H9 (cell line): ENCODE measurements at regions not wholly inside any gene's neighbourhood (a gene's known extent, or its start where the extent isn't known, plus 50 kb on each side); places are given as distances from the start of the nearest gene placed in this dataset.
"Not testable (repeated sequence)": the region's sequence is repeated elsewhere in the genome, so short reads cannot be mapped to it uniquely, and the experiment has no call there.

Experiments used
- DNase-seq: peaks from one replicate; pipeline ENCODE4 v3.0.0-alpha.2; 2017
- H2AFZ ChIP-seq: one replicate; pipeline ENCODE4 v1.6.1; 2013; ENCODE audit warnings: mild to moderate bottlenecking, low read length, control low read depth, moderate library complexity
- H2AK5ac ChIP-seq: 2 replicates; pipeline ENCODE4 v1.6.1; 2013; ENCODE audit warnings: low read length, control low read depth, mixed read lengths; ENCODE audit not compliant: insufficient read length
- H2BK120ac ChIP-seq: one replicate; pipeline ENCODE4 v1.6.1; 2013; ENCODE audit warnings: low read depth, mild to moderate bottlenecking, low read length, control low read depth, inconsistent platforms; ENCODE audit not compliant: poor library complexity, severe bottlenecking
- H2BK12ac ChIP-seq: 2 replicates; pipeline ENCODE4 v1.6.1; 2013; ENCODE audit warnings: low read length, control low read depth, mixed read lengths, low read depth; ENCODE audit not compliant: insufficient read length
- H2BK15ac ChIP-seq: 2 replicates; pipeline ENCODE4 v1.6.1; 2013; ENCODE audit warnings: low read depth, low read length, control low read depth
- H2BK20ac ChIP-seq: one replicate; pipeline ENCODE4 v1.6.1; 2013; ENCODE audit warnings: low read depth, mild to moderate bottlenecking, low read length, control low read depth, inconsistent platforms; ENCODE audit not compliant: poor library complexity, severe bottlenecking
- H2BK5ac ChIP-seq: 2 replicates; pipeline ENCODE4 v1.6.1; 2013; ENCODE audit warnings: low read length, control low read depth, mixed read lengths; ENCODE audit not compliant: insufficient read length
- H3K14ac ChIP-seq: 2 replicates; pipeline ENCODE4 v1.6.1; 2013; ENCODE audit warnings: low read length, control low read depth; ENCODE audit not compliant: insufficient read depth
- H3K18ac ChIP-seq: 2 replicates; pipeline ENCODE4 v1.6.1; 2013; ENCODE audit warnings: low read depth, mild to moderate bottlenecking, mixed read lengths, low read length, control low read depth; ENCODE audit not compliant: insufficient read length
- H3K23ac ChIP-seq: 2 replicates; pipeline ENCODE4 v1.6.1; 2013; ENCODE audit warnings: low read length, control low read depth, mixed read lengths, low read depth; ENCODE audit not compliant: insufficient read length
- H3K23me2 ChIP-seq: 2 replicates; pipeline ENCODE4 v1.6.1; 2013; ENCODE audit warnings: low read depth, mild to moderate bottlenecking, mixed read lengths, low read length, control low read depth; ENCODE audit not compliant: insufficient read length, poor library complexity, severe bottlenecking
- H3K27ac ChIP-seq: 2 replicates; pipeline ENCODE4 v1.5.1; 2013; ENCODE audit warnings: low read length, control low read depth, mixed read lengths, low read depth; ENCODE audit not compliant: insufficient read length
- H3K27me3 ChIP-seq: 2 replicates; pipeline ENCODE4 v1.6.1; 2013; ENCODE audit warnings: low read length, control low read depth, inconsistent platforms; ENCODE audit not compliant: insufficient read depth
- H3K4ac ChIP-seq: 2 replicates; pipeline ENCODE4 v1.6.1; 2013; ENCODE audit warnings: low read depth, mild to moderate bottlenecking, control low read depth, inconsistent platforms, low read length, moderate library complexity
- H3K4me1 ChIP-seq: 2 replicates; pipeline ENCODE4 v1.6.1; 2013; ENCODE audit warnings: low read length, control low read depth, inconsistent platforms; ENCODE audit not compliant: insufficient read depth
- H3K4me2 ChIP-seq: 2 replicates; pipeline ENCODE4 v1.6.1; 2013; ENCODE audit warnings: low read length, control low read depth, mixed read lengths; ENCODE audit not compliant: insufficient read length, insufficient read depth
- H3K56ac ChIP-seq: 2 replicates; pipeline ENCODE4 v1.6.1; 2013; ENCODE audit warnings: low read depth, mild to moderate bottlenecking, mixed read lengths, low read length, control low read depth; ENCODE audit not compliant: insufficient read length
- H3K79me1 ChIP-seq: 2 replicates; pipeline ENCODE4 v1.6.1; 2013; ENCODE audit warnings: low read depth, mild to moderate bottlenecking, moderate library complexity, low read length, control low read depth, inconsistent platforms; ENCODE audit not compliant: insufficient read depth, poor library complexity, severe bottlenecking
- H3K79me2 ChIP-seq: 2 replicates; pipeline ENCODE4 v1.6.1; 2013; ENCODE audit warnings: low read length, control low read depth, inconsistent platforms; ENCODE audit not compliant: insufficient read depth
- H3K9ac ChIP-seq: 2 replicates; pipeline ENCODE4 v1.6.1; 2013; ENCODE audit warnings: low read length, control low read depth, mixed read lengths; ENCODE audit not compliant: insufficient read length; ENCODE audit errors: extremely low read depth
- H3K9me3 ChIP-seq: one replicate; pipeline ENCODE4 v1.6.1; 2013; ENCODE audit warnings: low read depth, low read length, inconsistent platforms; ENCODE audit not compliant: control insufficient read depth
- H3T11ph ChIP-seq: one replicate; pipeline ENCODE4 v1.6.1; 2013; ENCODE audit warnings: mild to moderate bottlenecking, low read length, control low read depth, inconsistent platforms
- H4K20me1 ChIP-seq: one replicate; pipeline ENCODE4 v1.6.1; 2013; ENCODE audit not compliant: control insufficient read depth, insufficient read length, insufficient read depth
- H4K5ac ChIP-seq: 2 replicates; pipeline ENCODE4 v1.6.1; 2013; ENCODE audit warnings: low read depth, mild to moderate bottlenecking, mixed read lengths, low read length, control low read depth; ENCODE audit not compliant: insufficient read length
- H4K8ac ChIP-seq: replicated peaks from 2 replicates; pipeline ENCODE4 v1.6.1; 2013; ENCODE audit warnings: low read length, control low read depth, mixed read lengths, low read depth; ENCODE audit not compliant: insufficient read length
- H4K91ac ChIP-seq: 2 replicates; pipeline ENCODE4 v1.6.1; 2013; ENCODE audit warnings: low read depth, mild to moderate bottlenecking, moderate library complexity, mixed read lengths, low read length, control low read depth; ENCODE audit not compliant: insufficient read length
- H3K27ac Mint-ChIP-seq, 3 experiments: 2 replicates in 2 of 3; 3 replicates in 1 of 3; pipeline ENCODE4 v1.8.0; 2020 to 2021; ENCODE audit warnings: mixed read lengths in 3 of 3, mild to moderate bottlenecking in 1 of 3, moderate library complexity in 1 of 3
- H3K27me3 Mint-ChIP-seq: 2 replicates; pipeline ENCODE4 v1.8.0; 2021; ENCODE audit warnings: low read depth, mild to moderate bottlenecking, moderate library complexity, mixed read lengths
- H3K36me3 Mint-ChIP-seq, 3 experiments: 2 replicates in 2 of 3; 3 replicates in 1 of 3; pipeline ENCODE4 v1.8.0; 2020 to 2021; ENCODE audit warnings: low read depth in 3 of 3, mixed read lengths in 3 of 3; ENCODE audit not compliant: insufficient read depth in 1 of 3
- H3K4me1 Mint-ChIP-seq, 2 experiments: 2 replicates each; pipeline ENCODE4 v1.8.0; 2020; ENCODE audit warnings: mixed read lengths in 2 of 2
- H3K4me3 Mint-ChIP-seq, 2 experiments: 2 replicates in 1 of 2; 3 replicates in 1 of 2; pipeline ENCODE4 v1.8.0; 2020 to 2021; ENCODE audit warnings: mild to moderate bottlenecking in 2 of 2, mixed read lengths in 2 of 2, moderate library complexity in 1 of 2
- H3K9me3 Mint-ChIP-seq, 2 experiments: 2 replicates in 1 of 2; 3 replicates in 1 of 2; pipeline ENCODE4 v1.8.0; 2020; ENCODE audit warnings: mild to moderate bottlenecking in 2 of 2, mixed read lengths in 2 of 2, moderate library complexity in 1 of 2
- WGBS: extraction: QIAGEN DNeasy Blood & Tissue Kit; methylation state at CpG from one replicate; pipeline ENCODE4 v1.1.7; 2013; ENCODE audit warnings: missing lambda C conversion rate, low lambda C conversion rate, mixed read lengths; ENCODE audit not compliant: insufficient read length; ENCODE audit errors: extremely low coverage; 5-methylcytosine and 5-hydroxymethylcytosine counted together

DNA sequence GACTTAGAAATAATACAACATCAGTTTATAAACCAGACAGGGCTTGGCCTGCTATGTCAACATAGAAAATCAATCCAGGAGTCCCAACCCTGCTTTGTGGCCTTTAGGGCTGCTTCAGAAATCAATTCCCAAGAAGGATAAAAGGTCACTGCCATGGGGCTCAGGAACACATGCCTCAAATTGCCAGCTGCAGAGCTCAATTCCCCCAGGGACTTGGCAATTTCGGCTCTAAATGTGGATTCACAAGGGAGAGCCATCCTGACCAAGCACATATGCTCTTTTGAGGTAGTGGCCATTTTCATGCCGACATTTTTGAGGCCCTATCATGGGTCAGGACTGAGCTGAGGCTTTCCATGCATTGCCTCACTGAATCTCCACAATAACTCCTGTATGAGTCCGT is 97.5 kb downstream of the SPDYE17 start:
- not testable (repeated sequence) for H3K4me1 Mint-ChIP-seq, H3K36me3 Mint-ChIP-seq, H3K4me3 Mint-ChIP-seq

DNA sequence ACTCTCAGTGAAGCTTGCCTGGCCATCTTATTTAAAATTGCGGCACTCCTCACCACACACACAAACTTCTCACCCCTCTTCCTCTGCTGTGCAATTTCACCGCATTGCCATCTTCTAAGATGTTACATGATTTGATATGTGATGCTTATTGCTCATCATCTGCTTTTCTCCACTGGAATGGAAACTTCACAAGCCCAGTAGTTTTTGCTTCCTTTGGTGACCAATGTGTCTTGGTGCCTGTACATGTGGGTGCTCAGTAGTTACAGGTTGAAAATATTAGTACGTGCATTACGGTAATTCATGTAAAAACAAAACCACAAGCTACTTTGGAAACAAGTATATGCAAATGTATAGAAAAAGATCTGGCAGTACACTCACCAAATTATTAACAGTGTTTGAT is 99.2 kb downstream of the SPDYE17 start:
- H3K27me3 Mint-ChIP-seq, H4K5ac ChIP-seq, H2BK15ac ChIP-seq, H4K20me1 ChIP-seq, H3K27me3 ChIP-seq, H2BK12ac ChIP-seq, H3K14ac ChIP-seq, DNase-seq, H3K4ac ChIP-seq, H3T11ph ChIP-seq, H3K4me3 Mint-ChIP-seq, H3K27ac ChIP-seq, H3K27ac Mint-ChIP-seq, H4K8ac ChIP-seq, H3K23ac ChIP-seq, H3K36me3 Mint-ChIP-seq, H2AFZ ChIP-seq, H4K91ac ChIP-seq, H3K4me1 Mint-ChIP-seq, H3K9me3 ChIP-seq, H2BK20ac ChIP-seq, H3K79me2 ChIP-seq, H2AK5ac ChIP-seq, H3K9me3 Mint-ChIP-seq, H3K9ac ChIP-seq, H3K18ac ChIP-seq, H3K79me1 ChIP-seq, H2BK5ac ChIP-seq, H2BK120ac ChIP-seq, H3K23me2 ChIP-seq, H3K56ac ChIP-seq, H3K4me2 ChIP-seq, H3K4me1 ChIP-seq: not testable (repeated sequence)
- no CpG with 5 or more reads among the region's 4 CpGs for WGBS

More for the DNA sequence above, 97.5 kb downstream of the SPDYE17 start:
- not testable (repeated sequence) for H2BK5ac ChIP-seq, H3K23ac ChIP-seq, H4K20me1 ChIP-seq, DNase-seq, H3K4ac ChIP-seq, H4K91ac ChIP-seq, H3K79me2 ChIP-seq, H2BK20ac ChIP-seq, H4K8ac ChIP-seq, H3K27me3 Mint-ChIP-seq, H3T11ph ChIP-seq, H2BK15ac ChIP-seq, H3K79me1 ChIP-seq, H3K4me2 ChIP-seq, H3K9me3 ChIP-seq, H3K9me3 Mint-ChIP-seq, H2BK12ac ChIP-seq, H3K27ac ChIP-seq, H3K4me1 ChIP-seq, H2BK120ac ChIP-seq, H3K27me3 ChIP-seq, H2AK5ac ChIP-seq, H2AFZ ChIP-seq, H3K23me2 ChIP-seq, H3K56ac ChIP-seq, H4K5ac ChIP-seq, H3K27ac Mint-ChIP-seq, H3K9ac ChIP-seq, H3K14ac ChIP-seq, H3K18ac ChIP-seq
- no CpG with 5 or more reads among the region's 3 CpGs for WGBS
